ENCODE measurements at regions not wholly inside any gene's neighbourhood (a gene's known extent, or its start where the extent isn't known, plus 50 kb on each side); places are given as distances from the start of the nearest gene placed in this dataset.
"Not testable (repeated sequence)": the region's sequence is repeated elsewhere in the genome, so short reads cannot be mapped to it uniquely, and the experiment has no call there.

- DNase-seq = no peak
These were observed 93.0 kb upstream of the EGFL6 start for GRCh38 chrX:13476384-13476783.

DNA sequence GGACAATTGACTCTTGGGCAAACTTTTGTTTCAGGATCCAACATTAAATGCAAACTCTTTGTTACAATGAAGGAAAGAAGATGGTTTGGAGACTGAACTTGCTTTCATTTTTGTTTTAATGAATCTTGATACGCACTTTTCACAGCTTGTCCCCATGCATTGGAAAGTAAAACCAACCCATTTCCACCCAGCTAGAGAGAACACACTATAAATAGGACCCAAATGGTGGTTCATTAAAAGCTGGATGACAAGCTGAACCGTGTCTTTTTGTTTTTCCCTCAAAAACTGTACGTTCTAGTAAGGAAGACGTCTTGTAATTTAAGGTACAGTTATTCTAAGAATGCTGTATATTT, 95.3 kb upstream of the EGFL6 start:
- DNase-seq = no peak

- peak; percentile 23 for DNase-seq
These were observed 95.8 kb upstream of the EGFL6 start for GRCh38 chrX:13473442-13474163.

- no peak for DNase-seq
These were observed 96.4 kb upstream of the EGFL6 start for GRCh38 chrX:13472975-13473374.

DNA sequence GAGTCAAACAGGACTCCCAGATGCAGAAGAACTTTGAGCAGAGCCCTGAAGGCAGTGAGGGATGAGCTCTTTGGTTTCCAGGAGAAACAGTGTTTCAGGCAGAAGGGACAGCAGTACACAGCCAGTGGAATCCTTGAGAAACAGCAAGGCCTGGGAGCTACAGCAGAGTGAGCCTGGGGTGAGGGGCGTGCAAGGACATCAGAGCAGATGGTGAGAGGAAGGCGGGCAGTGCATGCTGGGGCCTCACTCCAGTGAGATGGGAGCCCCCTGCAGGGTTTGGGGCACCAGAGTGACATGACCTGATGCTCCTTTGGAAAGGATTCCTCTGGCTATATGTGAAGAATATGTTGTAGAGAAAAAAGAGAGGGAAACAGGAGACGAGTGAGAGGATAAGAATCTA, 98.1 kb upstream of the EGFL6 start:
- DNase-seq = no peak

DNA sequence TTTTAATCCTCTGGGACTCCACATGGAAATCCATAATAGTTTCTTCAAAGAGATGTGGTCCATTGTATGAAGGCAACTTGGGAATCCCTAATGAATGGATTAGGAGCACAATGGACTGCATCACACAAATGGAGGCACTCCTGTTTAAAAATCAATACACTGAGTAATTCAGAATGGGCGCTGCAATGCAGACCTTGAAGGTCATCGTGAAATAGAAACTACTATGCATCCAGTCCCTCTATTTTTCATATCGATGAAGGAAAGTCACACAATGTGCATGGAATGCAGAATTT, 98.8 kb upstream of the EGFL6 start:
- no peak for DNase-seq

DNA sequence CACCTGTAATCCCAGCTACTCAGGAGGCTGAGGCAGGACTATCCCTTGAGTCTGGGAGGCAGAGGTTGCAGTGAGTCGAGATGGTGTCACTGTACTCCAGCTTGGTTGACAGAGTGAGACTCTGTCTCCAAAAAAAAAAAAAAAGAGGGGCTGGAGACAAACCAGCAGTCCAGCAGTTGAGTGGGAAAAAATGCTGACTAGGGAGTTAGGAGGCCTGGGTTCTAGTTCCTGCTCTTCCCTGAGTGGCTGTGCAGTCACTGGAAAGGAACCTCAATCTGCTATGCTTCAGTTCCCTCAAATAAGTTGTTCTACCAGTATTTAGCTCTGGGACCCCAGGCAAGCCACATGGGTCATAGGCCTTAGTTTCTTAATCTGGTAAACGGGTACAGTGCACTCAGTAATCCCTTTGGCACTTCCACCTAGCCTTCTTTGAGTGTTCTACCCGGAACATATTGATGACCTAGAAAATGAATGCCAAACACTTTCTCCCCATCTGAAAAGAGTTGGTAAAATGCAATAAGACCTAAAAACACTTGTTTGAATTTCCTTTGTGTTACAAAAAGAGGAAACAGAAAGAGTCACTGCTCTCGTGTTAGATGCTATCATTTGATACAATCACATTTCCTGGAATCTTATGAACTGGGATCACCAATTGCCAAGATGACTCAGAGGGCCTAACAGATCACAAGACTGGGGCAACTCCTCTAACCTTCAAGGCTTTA, 99.3 kb upstream of the EGFL6 start:
- DNase-seq = no peak

- no peak for DNase-seq
These were observed 101.3 kb upstream of the EGFL6 start for GRCh38 chrX:13468096-13468495.

DNA sequence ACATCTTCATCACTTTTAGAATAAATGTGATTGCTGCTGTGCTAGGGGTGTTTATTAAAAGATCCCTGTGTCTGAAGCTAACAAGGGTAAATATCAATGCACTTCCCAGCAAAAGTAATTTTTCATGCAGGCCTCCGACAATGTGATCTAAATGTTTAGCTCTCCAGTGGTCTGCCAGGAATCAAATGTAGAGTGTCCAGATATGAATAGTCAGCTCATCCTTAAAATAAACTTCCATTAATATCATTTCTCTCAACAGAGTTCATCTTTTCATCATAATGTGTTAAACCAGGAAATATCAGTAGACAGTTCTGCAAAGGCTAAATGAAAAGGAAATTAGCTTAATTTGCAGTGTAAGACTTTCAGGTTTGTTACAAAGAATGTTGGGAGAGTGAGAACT, 102.2 kb upstream of the EGFL6 start:
- no peak for DNase-seq

- DNase-seq = no peak
These were observed 104.7 kb upstream of the EGFL6 start for GRCh38 chrX:13464599-13465275.

GRCh38 chrX:13463608-13464007, 105.8 kb upstream of the EGFL6 start:
- peak; percentile 73 for DNase-seq

DNA sequence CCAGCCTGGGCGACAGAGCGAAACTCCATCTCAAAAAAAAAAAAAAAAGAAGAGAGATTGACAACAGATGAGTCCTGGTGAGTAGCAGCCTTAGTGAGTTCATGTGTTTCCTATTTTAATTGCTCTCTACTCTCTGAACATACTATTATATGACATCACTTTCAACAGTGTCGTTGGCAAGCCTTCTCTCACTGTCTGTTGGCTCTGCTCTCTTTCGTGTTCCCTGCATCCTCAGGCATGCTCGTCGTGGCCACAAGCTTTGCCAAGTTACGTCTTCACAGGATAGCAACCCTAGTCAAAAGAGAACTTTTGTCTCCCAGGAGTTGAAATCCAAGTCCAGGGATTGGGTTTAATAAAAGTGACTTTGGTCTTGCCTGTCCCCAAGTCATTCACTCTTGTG, 117.1 kb upstream of the EGFL6 start:
- DNase-seq = peak; percentile 80

- DNase-seq = no peak
These were observed 120.0 kb upstream of the EGFL6 start for GRCh38 chrX:13449441-13449840.

- DNase-seq = no peak
These were observed 120.5 kb upstream of the EGFL6 start for GRCh38 chrX:13448941-13449340.

DNA sequence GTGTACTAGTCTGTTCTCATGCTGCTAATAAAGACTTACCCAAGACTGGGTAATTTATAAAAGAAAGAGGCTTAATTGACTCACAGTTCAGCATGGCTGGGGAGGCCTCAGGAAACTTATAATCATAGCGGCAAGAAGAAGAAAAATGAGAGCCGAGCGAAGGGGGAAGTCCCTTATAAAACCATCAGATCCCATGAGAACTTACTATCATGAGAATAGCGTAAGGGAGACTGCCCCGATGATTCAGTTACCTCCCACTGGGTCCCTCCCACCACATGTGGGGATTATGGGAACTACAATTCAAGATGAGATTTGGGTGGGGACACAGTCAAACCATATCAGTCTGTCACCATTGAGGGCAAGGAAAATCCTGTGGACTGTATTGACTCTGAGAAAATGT, 121.8 kb upstream of the ATXN3L start:
- DNase-seq = not testable (repeated sequence)

DNA sequence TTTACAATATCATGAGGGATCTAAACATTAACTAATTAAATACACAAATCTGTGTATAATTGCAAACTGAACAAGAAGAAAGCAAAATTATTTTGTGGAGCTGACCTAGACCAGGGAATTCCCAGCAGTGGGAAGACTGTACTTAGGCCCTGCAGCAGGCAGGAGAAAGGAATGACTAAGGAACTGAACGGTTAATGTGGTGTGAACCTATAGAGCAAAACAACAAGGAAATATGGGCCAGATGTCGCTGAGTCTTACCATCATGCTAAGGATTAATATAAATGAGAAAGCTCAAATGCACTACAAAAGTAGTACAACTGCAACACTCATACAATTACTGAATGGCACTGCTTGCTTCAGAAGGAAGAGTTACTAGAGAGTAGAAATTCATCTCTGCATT, 120.3 kb upstream of the ATXN3L start:
- DNase-seq = peak; percentile 23

- peak; percentile 71 for DNase-seq
These were observed 113.4 kb upstream of the ATXN3L start for GRCh38 chrX:13433298-13433605.

DNA sequence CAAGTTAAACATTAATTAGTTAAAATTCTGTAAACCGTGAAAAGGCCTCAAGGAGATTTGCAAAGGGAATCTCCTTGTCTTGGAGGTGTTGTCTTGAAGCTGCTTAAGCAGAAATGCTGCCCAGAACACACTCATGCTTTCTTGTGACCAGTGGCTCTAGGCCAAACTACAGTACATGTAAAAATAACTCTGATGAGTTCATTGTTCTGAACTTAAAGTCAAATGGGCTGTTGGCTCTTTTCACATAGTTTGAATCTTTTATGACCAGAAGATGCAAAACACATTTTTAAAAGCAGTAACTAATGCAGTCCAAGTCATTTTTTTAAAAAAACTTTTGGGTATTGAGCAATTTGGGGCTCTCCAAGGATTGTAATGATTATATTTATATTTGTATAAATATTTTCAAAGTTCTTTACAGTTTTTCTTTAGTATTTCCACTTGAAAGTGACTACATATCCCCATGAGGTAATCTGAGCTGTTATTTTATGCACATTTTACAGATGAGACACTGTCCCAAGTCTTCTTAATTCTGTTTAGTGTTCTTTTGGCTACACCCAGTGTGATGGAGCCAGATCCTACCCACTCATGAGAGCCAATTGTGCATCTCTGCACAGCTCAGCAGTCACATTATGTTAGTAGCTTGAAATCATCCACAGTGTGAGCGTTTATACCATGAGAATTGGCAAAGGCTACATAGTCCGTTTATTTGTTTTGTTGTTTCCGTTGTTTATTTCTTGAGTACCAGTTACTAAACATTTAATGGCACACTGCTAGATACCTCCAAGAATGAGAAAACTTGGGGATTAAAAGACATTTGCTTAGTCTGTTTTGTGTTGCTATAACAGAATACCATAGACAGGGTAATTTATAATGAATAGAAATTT, 112.8 kb upstream of the ATXN3L start:
- DNase-seq = peak; percentile 91

GRCh38 chrX:13430136-13430827, 110.4 kb upstream of the ATXN3L start:
- DNase-seq = no peak

DNA sequence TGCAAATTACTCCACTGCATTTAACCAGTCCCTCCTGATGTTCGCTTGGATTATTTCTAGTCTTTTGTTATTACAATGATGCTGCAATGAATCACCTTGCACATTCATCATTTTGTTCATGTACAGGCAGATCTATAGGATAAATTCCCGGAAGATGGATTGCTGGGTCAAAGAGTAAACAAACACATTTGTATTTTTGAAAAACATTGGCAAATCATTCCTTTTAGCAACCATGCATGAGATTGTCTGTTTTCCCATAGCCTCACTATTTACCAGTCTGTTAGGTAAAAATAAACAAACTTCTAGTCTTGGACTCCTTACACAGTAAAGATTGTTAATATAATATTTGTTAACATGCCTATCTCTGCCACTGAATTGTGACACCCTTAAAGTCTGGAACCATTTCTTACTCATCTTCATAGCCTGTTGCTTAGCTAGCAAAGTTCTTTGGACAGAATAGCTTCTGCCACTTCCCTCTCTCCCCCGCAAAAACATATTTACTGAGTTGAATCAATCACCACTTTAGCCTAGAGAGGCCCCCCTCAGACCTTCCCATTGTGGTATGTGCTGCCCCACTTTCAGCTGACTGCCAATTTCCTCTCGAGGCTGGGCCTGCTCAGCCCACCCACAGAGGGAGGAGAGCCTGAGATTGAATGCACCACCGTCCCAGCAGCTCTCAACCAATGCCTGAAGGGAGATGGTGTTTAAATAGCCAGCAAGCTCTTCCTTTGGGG, 108.4 kb upstream of the ATXN3L start:
- no peak for DNase-seq

DNA sequence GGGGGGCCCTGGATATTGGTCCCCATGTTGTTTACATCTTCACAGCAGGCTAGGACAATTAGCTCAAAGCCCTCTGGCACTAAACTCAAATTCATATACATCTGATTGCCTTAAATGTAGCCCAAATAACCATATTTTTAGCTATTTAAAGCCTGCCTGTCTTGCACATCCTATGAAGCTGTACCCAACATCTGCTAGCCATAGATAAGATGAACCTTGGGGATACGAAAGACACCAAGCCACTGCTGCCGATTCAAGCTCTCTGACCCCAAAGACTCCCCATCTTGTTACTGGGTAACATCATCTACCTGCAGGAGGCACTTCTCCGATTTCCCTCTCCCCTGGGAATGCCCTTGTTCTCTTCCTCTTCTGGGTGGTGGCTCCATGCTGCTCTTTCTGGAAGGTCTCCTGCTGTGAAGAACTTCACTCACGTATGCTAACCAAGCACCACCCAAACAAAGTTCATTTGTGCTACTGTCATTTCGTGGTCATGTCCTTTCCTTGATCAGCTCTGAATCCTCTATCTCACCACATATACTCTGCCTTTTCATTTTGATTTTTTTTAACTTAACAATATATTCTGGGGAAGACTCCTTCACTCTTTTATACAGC, 107.7 kb upstream of the ATXN3L start:
- no peak for DNase-seq
